NCI-H82 treated with DMSO at 0.1 percent for 48 hours (cell line): ENCODE measurements at regions not wholly inside any gene's neighbourhood (a gene's known extent, or its start where the extent isn't known, plus 50 kb on each side); places are given as distances from the start of the nearest gene placed in this dataset.
"Not testable (repeated sequence)": the region's sequence is repeated elsewhere in the genome, so short reads cannot be mapped to it uniquely, and the experiment has no call there.

Experiments used
- DNase-seq: peaks from one replicate; lab custom pipeline; 2025; ENCODE audit not compliant: unreplicated experiment; lab: John Stamatoyannopoulos, UW

GRCh38 chr1:14251871-14252270, 346.6 kb upstream of the KAZN start:
- no peak for DNase-seq

- no peak for DNase-seq
These were observed 344.8 kb upstream of the KAZN start for GRCh38 chr1:14253676-14254075.

- DNase-seq = no peak
These were observed 344.2 kb upstream of the KAZN start for GRCh38 chr1:14254251-14254650.

- no peak for DNase-seq
These were observed 343.3 kb upstream of the KAZN start for GRCh38 chr1:14255233-14255632.

DNA sequence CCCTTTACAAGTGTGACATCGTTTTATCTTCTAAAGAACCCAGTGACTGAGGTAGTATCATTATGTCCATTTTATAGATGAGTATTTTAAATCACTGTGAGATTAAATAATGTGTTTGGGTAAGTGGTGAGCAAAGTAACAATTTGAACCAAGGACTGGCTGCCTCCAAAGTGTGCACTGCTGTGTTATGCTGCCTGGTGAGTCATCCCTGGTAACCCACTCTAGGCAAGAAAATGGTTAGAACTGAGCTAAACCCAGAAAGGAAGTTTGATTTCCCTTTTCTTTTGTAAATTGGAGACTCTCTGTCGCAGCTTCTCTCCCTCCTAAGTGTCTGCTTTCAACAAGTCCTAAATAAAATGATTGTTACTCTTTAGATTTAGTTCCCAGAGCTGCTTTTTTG, 342.8 kb upstream of the KAZN start:
- DNase-seq = no peak

- no peak for DNase-seq
These were observed 339.2 kb upstream of the KAZN start for GRCh38 chr1:14259191-14259757.

DNA sequence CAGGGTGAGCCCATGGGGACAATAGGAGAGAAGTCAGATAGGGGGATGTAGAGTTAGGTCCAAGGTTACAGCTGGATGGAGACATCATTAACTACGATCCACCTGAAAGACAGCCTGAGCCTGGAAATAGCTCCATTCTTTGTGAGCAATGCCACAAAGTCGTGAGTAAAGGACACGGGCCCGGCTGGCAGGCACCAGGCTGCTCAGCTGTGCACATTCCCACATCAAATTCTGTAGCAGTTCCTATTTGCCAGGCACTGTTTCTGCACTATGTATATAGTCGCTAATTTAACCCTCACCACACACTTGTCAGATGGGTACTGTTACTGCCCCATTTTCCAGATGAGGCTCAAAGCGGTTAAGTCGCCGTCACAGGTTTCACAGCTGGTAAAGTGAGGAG, 338.0 kb upstream of the KAZN start:
- DNase-seq = no peak

GRCh38 chr1:14261395-14261794, 337.1 kb upstream of the KAZN start:
- DNase-seq = no peak

GRCh38 chr1:14262637-14263036, 335.8 kb upstream of the KAZN start:
- peak; percentile 33 for DNase-seq

GRCh38 chr1:14263225-14263624, 335.3 kb upstream of the KAZN start:
- peak; percentile 69 for DNase-seq

DNA sequence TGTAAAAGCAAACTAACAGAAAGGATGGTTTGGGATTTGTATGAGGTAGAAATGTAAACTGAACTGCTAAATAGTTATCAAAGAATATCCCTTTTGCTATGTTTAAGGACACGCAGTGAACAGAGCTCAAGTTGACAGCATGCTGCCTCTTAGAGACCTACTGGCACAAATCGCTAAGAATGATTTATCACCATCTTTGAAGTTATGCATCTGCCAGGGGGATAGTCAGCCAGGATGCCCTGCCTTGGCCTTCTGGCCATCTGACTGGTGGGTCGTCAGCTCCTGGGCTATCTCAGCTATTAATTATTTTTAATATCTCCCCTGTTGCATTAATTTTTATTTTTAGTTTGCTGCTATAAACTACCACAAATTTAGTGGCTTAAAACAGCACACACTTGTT, 334.8 kb upstream of the KAZN start:
- peak; percentile 53 for DNase-seq

- no peak for DNase-seq
These were observed 333.0 kb upstream of the KAZN start for GRCh38 chr1:14265495-14265894.

DNA sequence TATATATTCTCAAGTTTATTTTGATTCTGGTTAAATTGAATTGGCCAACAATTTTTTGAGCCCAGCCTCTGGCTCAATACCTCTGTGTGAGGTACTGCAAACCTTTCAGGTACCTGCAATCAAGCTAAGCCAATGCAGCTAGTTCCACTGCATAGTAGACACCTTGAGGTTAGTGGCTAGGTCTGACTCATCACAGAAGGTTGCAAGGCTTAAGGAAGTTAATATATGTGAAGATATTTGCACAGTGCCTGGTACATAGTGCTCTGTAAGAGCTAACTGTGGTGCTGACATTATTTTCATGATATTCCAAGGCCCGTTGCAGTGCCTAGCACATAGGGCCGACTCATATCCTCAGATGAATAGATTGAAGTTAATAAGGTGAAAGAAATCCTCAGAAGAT, 330.5 kb upstream of the KAZN start:
- DNase-seq = no peak

- DNase-seq = no peak
These were observed 327.7 kb upstream of the KAZN start for GRCh38 chr1:14270821-14271220.

- no peak for DNase-seq
These were observed 324.7 kb upstream of the KAZN start for GRCh38 chr1:14273811-14274210.

GRCh38 chr1:14279891-14280290, 318.6 kb upstream of the KAZN start:
- not testable (repeated sequence) for DNase-seq

DNA sequence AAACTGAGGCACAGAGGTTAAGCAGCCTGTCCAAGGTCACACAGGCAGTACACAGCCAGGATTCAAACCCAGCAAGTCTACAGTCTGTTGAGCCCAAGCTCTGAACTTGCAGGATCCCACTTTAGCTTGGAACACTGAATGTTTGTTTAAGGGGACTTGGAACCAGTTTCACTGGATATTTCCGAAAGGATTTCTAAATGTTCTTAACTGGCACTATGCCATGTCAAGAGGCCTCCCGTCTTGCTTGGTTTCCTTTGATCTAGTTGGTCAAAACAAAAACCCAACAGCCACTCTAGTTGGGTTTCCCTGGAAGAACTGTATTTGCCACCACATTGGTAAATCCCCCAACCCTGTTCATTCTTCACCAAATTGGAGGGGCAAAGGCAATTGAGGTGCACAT, 317.6 kb upstream of the KAZN start:
- no peak for DNase-seq

DNA sequence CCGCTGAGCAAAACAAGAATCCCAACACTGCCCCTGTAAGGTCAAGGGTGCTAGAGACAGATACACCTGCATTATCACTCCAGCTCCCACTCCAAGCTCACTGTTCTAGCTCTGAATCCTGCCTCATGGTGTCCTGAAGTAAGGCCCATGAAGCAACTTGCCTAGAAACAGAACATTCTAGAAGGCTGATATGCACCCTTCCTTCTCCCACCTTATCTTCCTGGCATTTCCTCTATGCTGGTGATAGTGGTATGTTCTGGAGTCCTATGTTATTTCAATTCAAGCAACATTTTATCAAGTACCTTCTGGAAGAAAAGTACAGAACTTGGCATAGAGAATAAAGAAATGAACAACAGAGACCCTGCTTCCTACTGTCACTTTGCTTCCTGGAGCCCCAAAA, 317.1 kb upstream of the KAZN start:
- DNase-seq = no peak

GRCh38 chr1:14282707-14283106, 315.8 kb upstream of the KAZN start:
- DNase-seq = no peak

GRCh38 chr1:14285238-14285637, 313.2 kb upstream of the KAZN start:
- DNase-seq = no peak

DNA sequence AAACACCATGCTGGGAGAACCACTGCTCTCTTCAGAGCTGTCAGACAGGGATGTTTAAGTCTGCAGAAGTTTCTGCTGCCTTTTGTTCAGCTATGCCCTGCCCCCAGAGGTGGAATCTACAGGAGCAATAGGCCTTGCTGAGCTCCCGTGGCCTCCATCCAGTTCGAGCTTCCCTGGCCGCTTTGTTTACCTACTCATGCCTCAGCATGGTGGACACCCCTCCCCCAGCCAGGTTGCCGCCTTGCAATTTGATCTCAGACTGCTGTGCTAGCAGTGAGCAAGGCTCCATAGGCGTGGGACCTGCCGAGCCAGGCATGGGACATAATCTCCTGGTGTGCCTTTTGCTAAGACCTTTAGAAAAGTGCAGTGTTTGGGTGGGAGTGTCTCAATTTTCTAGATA, 307.3 kb upstream of the KAZN start:
- DNase-seq = not testable (repeated sequence)

GRCh38 chr1:14292520-14292919, 306.0 kb upstream of the KAZN start:
- DNase-seq = no peak

DNA sequence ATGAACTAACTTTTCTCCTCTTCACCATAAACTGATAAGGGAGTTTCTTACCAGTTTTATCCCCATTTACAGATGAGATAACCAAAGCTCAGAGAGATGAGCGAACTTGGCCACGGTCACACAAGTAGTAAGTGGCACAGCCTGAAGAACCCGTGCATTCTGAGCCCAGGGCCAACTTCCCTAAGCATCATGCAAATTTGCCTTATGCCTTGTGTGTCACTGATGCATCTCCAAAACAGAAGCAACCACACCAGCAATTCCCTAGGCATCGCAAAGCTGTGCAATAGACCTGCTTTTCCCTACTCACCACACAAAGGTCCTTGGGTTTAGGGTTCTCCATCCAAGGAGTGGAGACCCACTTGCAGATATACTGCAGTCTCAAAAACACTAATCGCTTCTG, 304.5 kb upstream of the KAZN start:
- DNase-seq = no peak
